ENCODE measurements at regions not wholly inside any gene's neighbourhood (a gene's known extent, or its start where the extent isn't known, plus 50 kb on each side); places are given as distances from the start of the nearest gene placed in this dataset.

DNA sequence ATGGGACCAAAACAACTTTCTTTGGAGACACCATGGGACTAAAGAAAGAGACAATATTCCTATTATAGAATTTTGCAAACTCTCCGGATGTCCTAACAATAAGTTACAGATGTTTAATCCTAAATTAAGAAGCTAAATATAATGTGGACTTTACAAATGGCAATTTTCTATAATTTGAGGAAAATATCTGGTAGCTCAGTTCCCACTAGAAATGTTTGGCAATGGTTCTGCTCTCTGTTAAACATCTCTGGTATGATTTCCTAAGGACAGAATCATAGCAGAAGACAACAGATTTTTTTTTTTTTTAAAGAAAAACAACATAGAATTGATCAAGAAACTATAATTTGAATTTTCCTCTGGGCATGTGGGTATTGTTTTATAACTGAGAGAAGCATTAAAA is 232.8 kb downstream of the ENC1 start:
- H3K4me1 Mint-ChIP-seq = peaks cover 25% of the 10 kb centered on the region
- H3K9me3 Mint-ChIP-seq = no peaks in the 10 kb centered on the region
- no peaks in the 10 kb centered on the region for H3K27me3 Mint-ChIP-seq (ENCODE audit: low read depth, poor library complexity)
- H3K27ac Mint-ChIP-seq = no peak overlapping the region
- H3K36me3 Mint-ChIP-seq (ENCODE audit: low read depth) = no peaks in the 10 kb centered on the region
- DNase-seq = no peak
- TF ChIP-seq, protein P1, sequence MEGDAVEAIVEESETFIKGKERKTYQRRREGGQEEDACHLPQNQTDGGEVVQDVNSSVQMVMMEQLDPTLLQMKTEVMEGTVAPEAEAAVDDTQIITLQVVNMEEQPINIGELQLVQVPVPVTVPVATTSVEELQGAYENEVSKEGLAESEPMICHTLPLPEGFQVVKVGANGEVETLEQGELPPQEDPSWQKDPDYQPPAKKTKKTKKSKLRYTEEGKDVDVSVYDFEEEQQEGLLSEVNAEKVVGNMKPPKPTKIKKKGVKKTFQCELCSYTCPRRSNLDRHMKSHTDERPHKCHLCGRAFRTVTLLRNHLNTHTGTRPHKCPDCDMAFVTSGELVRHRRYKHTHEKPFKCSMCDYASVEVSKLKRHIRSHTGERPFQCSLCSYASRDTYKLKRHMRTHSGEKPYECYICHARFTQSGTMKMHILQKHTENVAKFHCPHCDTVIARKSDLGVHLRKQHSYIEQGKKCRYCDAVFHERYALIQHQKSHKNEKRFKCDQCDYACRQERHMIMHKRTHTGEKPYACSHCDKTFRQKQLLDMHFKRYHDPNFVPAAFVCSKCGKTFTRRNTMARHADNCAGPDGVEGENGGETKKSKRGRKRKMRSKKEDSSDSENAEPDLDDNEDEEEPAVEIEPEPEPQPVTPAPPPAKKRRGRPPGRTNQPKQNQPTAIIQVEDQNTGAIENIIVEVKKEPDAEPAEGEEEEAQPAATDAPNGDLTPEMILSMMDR (IDR thresholded peaks at IDR 0.05) = no peak
- no peak overlapping the region for H3K4me3 Mint-ChIP-seq

DNA sequence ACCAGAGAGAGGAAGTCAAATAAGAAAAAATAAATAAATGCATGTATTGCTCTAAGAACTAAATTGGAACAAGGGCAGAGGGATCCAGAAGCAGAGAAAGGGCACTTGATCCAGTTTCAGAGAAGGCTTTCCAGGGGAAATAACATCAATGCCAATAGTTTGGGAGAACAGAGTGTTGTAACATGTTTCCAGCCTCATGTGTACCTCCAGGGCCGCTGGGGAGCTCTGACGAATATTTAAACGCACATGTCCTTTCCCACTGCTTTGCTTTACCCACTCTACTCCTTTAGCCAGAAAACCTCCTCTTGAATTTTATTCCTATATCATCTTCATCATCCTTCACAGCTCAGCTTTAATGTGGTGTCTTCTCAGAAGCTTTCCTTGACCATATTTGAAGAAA is 233.7 kb downstream of the ENC1 start:
- no peaks in the 10 kb centered on the region for H3K36me3 Mint-ChIP-seq (ENCODE audit: low read depth)
- TF ChIP-seq, protein P1 (IDR thresholded peaks at IDR 0.05) = no peak
- H3K9me3 Mint-ChIP-seq = no peaks in the 10 kb centered on the region
- no peak for DNase-seq
- H3K4me1 Mint-ChIP-seq = peaks cover 20% of the 10 kb centered on the region
- peaks cover 7% of the 10 kb centered on the region for H3K27me3 Mint-ChIP-seq (ENCODE audit: low read depth, poor library complexity)
- no peak overlapping the region for H3K27ac Mint-ChIP-seq
- no peak overlapping the region for H3K4me3 Mint-ChIP-seq

DNA sequence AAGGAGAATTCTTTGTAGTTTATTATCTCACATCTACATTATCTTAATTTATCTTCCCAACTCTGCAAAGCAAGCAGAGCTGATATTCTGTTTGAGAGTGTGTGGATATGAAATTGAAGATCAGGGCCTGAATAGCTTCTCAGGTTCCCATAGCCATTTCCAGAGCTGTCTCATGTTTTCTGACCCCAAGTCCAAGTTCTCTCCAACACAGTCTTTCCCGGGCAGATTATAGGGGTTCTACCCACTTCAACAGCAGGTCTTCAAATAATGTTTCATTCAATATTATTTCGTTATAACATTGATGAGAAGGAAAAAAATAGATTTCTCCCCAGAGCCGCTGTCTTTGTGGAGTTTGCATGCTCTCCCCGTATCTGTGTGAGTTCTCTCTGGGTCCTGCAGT is 234.9 kb downstream of the ENC1 start:
- H3K27me3 Mint-ChIP-seq (ENCODE audit: low read depth, poor library complexity) = peaks cover 14% of the 10 kb centered on the region
- no peak for DNase-seq
- no peak overlapping the region for H3K27ac Mint-ChIP-seq
- TF ChIP-seq, protein P1 (IDR thresholded peaks at IDR 0.05) = no peak
- H3K9me3 Mint-ChIP-seq = no peaks in the 10 kb centered on the region
- no peak overlapping the region for H3K4me3 Mint-ChIP-seq
- peaks cover 12% of the 10 kb centered on the region for H3K4me1 Mint-ChIP-seq
- no peaks in the 10 kb centered on the region for H3K36me3 Mint-ChIP-seq (ENCODE audit: low read depth)

DNA sequence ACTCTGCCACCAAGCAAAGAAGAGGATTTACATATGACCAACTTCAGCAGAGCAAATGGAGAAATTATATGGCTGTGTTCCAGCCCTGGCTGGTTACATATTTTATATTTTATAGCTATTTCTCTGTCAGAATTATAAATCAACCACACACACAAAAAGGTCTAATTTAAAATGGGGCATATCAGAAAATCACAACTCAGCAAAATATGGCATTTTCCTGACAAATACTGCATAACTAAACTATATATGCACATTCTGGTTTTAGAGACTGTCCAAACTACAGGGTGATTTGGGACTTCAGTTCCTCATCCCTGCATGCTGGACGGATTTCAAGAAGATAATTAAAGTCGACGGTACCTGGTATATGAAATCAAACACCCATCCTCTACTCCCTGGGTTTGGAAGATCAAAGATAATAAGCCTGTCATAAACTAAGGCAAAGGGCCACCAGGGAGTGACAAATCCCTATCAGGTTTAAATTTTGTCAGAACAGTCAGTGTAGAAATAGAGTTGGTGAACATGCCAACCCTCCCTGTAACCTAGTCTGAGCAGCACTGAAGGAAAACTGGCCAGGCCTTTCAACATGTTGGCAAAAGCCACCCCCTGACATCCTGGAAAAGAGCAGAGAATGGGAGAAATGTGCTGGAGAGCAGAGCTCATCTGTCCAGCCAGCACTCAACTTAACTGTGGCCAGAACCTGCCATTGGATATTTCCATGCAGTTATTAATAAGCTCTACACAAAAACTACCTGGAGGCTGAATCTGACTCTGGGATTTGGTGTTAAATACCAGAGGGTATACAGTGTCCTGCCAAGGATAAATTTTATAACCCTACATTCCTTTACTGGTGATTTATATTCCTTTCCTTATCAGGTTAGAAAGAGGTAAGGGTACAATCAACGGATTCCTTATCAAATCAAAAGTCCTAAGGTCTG is 235.7 kb downstream of the ENC1 start:
- Mint-ChIP-seq H3K4me3 (no peak overlapping the region), H3K27me3 (ENCODE audit: low read depth, poor library complexity) (peaks cover 14% of the 10 kb centered on the region), H3K27ac (no peak overlapping the region), H3K36me3 (ENCODE audit: low read depth) (no peaks in the 10 kb centered on the region), H3K4me1 (peaks cover 12% of the 10 kb centered on the region), H3K9me3 (peaks cover 2% of the 10 kb centered on the region)
- no peak for DNase-seq
- TF ChIP-seq, protein P1 (IDR thresholded peaks at IDR 0.05) = no peak

DNA sequence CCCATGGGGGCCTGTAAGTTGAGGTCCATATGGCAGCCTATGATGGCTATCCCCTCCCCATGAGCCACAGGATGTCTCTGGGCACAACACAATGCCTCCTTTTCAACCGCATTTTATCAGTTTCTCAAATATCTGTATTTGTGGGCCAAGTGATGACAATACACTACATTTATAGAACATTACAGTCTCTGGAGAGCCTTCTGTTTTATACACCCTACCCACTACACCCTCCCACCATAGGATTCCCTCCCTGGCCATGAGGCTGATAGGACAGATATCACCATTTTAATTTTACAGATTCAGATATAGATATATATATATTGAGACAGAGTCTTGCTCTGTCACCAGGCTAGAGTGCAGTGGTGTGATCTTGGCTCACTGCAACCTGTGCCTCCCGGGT is 236.8 kb downstream of the ENC1 start:
- no peaks in the 10 kb centered on the region for H3K36me3 Mint-ChIP-seq (ENCODE audit: low read depth)
- peaks cover 12% of the 10 kb centered on the region for H3K4me1 Mint-ChIP-seq
- H3K27me3 Mint-ChIP-seq (ENCODE audit: low read depth, poor library complexity) = peaks cover 17% of the 10 kb centered on the region
- no peak for DNase-seq
- H3K9me3 Mint-ChIP-seq = peaks cover 11% of the 10 kb centered on the region
- H3K4me3 Mint-ChIP-seq = no peak overlapping the region
- H3K27ac Mint-ChIP-seq = no peak overlapping the region
- TF ChIP-seq, protein P1 (IDR thresholded peaks at IDR 0.05) = no peak

DNA sequence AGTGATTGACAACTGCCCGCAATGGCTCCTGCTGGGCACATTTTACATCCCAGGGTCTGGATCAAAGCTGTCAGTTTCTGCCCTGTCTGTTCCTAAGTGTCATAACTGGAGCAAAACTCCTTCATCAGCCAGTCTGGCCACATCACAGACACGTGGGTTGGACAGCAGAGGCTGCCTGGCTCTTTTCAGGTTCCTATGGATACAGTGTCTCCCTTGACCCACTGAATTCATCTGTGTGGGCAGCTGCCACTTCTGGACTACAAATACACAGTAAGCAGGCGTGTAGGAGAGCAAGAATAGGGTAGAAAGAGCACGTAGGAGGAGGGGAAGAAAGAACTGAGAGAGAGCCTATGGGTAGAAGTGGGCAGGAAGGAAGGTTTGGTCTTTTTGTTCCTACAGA is 238.0 kb downstream of the ENC1 start:
- peaks cover 17% of the 10 kb centered on the region for H3K27me3 Mint-ChIP-seq (ENCODE audit: low read depth, poor library complexity)
- TF ChIP-seq, protein P1 (IDR thresholded peaks at IDR 0.05) = no peak
- peaks cover 15% of the 10 kb centered on the region for H3K4me1 Mint-ChIP-seq
- H3K9me3 Mint-ChIP-seq = peaks cover 11% of the 10 kb centered on the region
- no peak for DNase-seq
- no peaks in the 10 kb centered on the region for H3K36me3 Mint-ChIP-seq (ENCODE audit: low read depth)
- no peak overlapping the region for H3K27ac Mint-ChIP-seq
- H3K4me3 Mint-ChIP-seq = no peak overlapping the region
